Activated naive CD4-positive, alpha-beta T cell treated with anti-CD3 and anti-CD28 coated beads, Interleukin-2, amount 50 U/mL, for 72 hours (primary cell): ENCODE measurements at regions not wholly inside any gene's neighbourhood (a gene's known extent, or its start where the extent isn't known, plus 50 kb on each side); places are given as distances from the start of the nearest gene placed in this dataset.

Experiments used
- ATAC-seq, 2 donors: fragments of 150-1000 bp; cut with Tn5 transposase; 2 replicates each; pipeline ENCODE4 v1.10.0; 2021; ENCODE audit warnings: mild to moderate bottlenecking in 2 of 2, moderate library complexity in 2 of 2
- DNase-seq, 2 donors: peaks; one replicate each; pipeline ENCODE4 v3.0.0; 2021 to 2022; ENCODE audit warnings: low spot score in 2 of 2
- H3K27ac Mint-ChIP-seq, 2 donors: one replicate each; pipeline ENCODE4 v1.8.0; 2022; ENCODE audit warnings: mild to moderate bottlenecking in 2 of 2, mixed read lengths in 2 of 2
- H3K36me3 Mint-ChIP-seq, 2 donors: one replicate each; pipeline ENCODE4 v1.8.0; 2022; ENCODE audit warnings: mixed read lengths in 2 of 2
- H3K9me3 Mint-ChIP-seq, 2 donors: one replicate each; pipeline ENCODE4 v1.8.0; 2022; ENCODE audit warnings: mixed read lengths in 2 of 2

- no peaks in the 10 kb centered on the region for H3K36me3 Mint-ChIP-seq
- H3K9me3 Mint-ChIP-seq = no peaks in the 10 kb centered on the region
- DNase-seq (no peak), ATAC-seq (no peak)
- no peak overlapping the region for H3K27ac Mint-ChIP-seq
Observed at GRCh38 chr12:67419810-67420209, 150.7 kb downstream of the CAND1 start.

- Mint-ChIP-seq H3K9me3 (no peaks in the 10 kb centered on the region), H3K36me3 (no peaks in the 10 kb centered on the region), H3K27ac (no peak overlapping the region)
- no peak for DNase-seq
- no peak for ATAC-seq
Observed at GRCh38 chr12:67420506-67420905, 151.3 kb downstream of the CAND1 start.

- no peak overlapping the region for H3K27ac Mint-ChIP-seq
- DNase-seq = no peak
- H3K36me3 Mint-ChIP-seq = no peaks in the 10 kb centered on the region
- H3K9me3 Mint-ChIP-seq = peaks cover 0 to 5% of the 10 kb centered on the region in 2 donors
- ATAC-seq = no peak
Observed at GRCh38 chr12:67422081-67422480, 152.9 kb downstream of the CAND1 start.

GRCh38 chr12:67424784-67425183 is 155.6 kb downstream of the CAND1 start:
- no peak for ATAC-seq
- DNase-seq = no peak
- H3K27ac Mint-ChIP-seq = no peak overlapping the region
- H3K9me3 Mint-ChIP-seq = peaks cover 0 to 5% of the 10 kb centered on the region in 2 donors
- peaks cover 0 to 8% of the 10 kb centered on the region in 2 donors for H3K36me3 Mint-ChIP-seq

- peaks cover 0 to 5% of the 10 kb centered on the region in 2 donors for H3K9me3 Mint-ChIP-seq
- peaks cover 0 to 8% of the 10 kb centered on the region in 2 donors for H3K36me3 Mint-ChIP-seq
- no peak for ATAC-seq
- no peak overlapping the region for H3K27ac Mint-ChIP-seq
- no peak for DNase-seq
Observed at GRCh38 chr12:67425394-67425793, 156.2 kb downstream of the CAND1 start.

GRCh38 chr12:67426067-67426466 is 156.9 kb downstream of the CAND1 start:
- ATAC-seq = peak; percentile 7 to 28
- Mint-ChIP-seq H3K9me3 (peaks cover 0 to 5% of the 10 kb centered on the region in 2 donors), H3K36me3 (peaks cover 0 to 8% of the 10 kb centered on the region in 2 donors), H3K27ac (no peak overlapping the region)
- DNase-seq = no peak

- peaks cover 0 to 8% of the 10 kb centered on the region in 2 donors for H3K36me3 Mint-ChIP-seq
- ATAC-seq (no peak), DNase-seq (no peak)
- H3K27ac Mint-ChIP-seq = no peak overlapping the region
- H3K9me3 Mint-ChIP-seq = peaks cover 0 to 5% of the 10 kb centered on the region in 2 donors
Observed at GRCh38 chr12:67427336-67427735, 158.2 kb downstream of the CAND1 start.

- DNase-seq (no peak), ATAC-seq (no peak)
- Mint-ChIP-seq H3K36me3 (peaks cover 0 to 8% of the 10 kb centered on the region in 2 donors), H3K27ac (no peak overlapping the region), H3K9me3 (peaks cover 0 to 5% of the 10 kb centered on the region in 2 donors)
Observed at GRCh38 chr12:67428431-67428830, 159.3 kb downstream of the CAND1 start.

GRCh38 chr12:67430708-67431335 is 161.7 kb downstream of the CAND1 start:
- DNase-seq = no peak
- H3K9me3 Mint-ChIP-seq = peaks cover 0 to 5% of the 10 kb centered on the region in 2 donors
- peaks cover 0 to 8% of the 10 kb centered on the region in 2 donors for H3K36me3 Mint-ChIP-seq
- no peak overlapping the region for H3K27ac Mint-ChIP-seq
- ATAC-seq = no peak

- DNase-seq = no peak
- no peak for ATAC-seq
- Mint-ChIP-seq H3K36me3 (peaks cover 0 to 8% of the 10 kb centered on the region in 2 donors), H3K9me3 (peaks cover 0 to 3% of the 10 kb centered on the region in 2 donors), H3K27ac (no peak overlapping the region)
Observed at GRCh38 chr12:67431411-67432020, 162.4 kb downstream of the CAND1 start.

GRCh38 chr12:67433385-67434175 is 164.4 kb downstream of the CAND1 start:
- H3K9me3 Mint-ChIP-seq = peaks cover 0 to 6% of the 10 kb centered on the region in 2 donors
- no peak overlapping the region for H3K27ac Mint-ChIP-seq
- peaks cover 0 to under 1% of the 10 kb centered on the region in 2 donors for H3K36me3 Mint-ChIP-seq
- ATAC-seq (no peak), DNase-seq (no peak)

GRCh38 chr12:67434671-67435370 is 165.7 kb downstream of the CAND1 start:
- Mint-ChIP-seq H3K27ac (no peak overlapping the region), H3K36me3 (peaks cover 0 to 7% of the 10 kb centered on the region in 2 donors), H3K9me3 (peaks cover 0 to 6% of the 10 kb centered on the region in 2 donors)
- DNase-seq (no peak), ATAC-seq (no peak)

GRCh38 chr12:67436230-67436629 is 167.1 kb downstream of the CAND1 start:
- Mint-ChIP-seq H3K36me3 (peaks cover 0 to 7% of the 10 kb centered on the region in 2 donors), H3K27ac (no peak overlapping the region), H3K9me3 (peaks cover 0 to 6% of the 10 kb centered on the region in 2 donors)
- ATAC-seq (no peak), DNase-seq (no peak)

- Mint-ChIP-seq H3K9me3 (peaks cover 0 to 6% of the 10 kb centered on the region in 2 donors), H3K27ac (no peak overlapping the region), H3K36me3 (peaks cover 0 to 7% of the 10 kb centered on the region in 2 donors)
- ATAC-seq (no peak), DNase-seq (no peak)
Observed at GRCh38 chr12:67437011-67437410, 167.9 kb downstream of the CAND1 start.

GRCh38 chr12:67439611-67440010 is 170.5 kb downstream of the CAND1 start:
- no peak for ATAC-seq
- H3K36me3 Mint-ChIP-seq = peaks cover 0 to 8% of the 10 kb centered on the region in 2 donors
- H3K9me3 Mint-ChIP-seq = peaks cover 0 to 6% of the 10 kb centered on the region in 2 donors
- DNase-seq = no peak
- no peak overlapping the region for H3K27ac Mint-ChIP-seq

- ATAC-seq = peak; percentile 81 to 98
- DNase-seq = peak; percentile 59 to 73
- H3K27ac Mint-ChIP-seq = no peak overlapping the region
- H3K36me3 Mint-ChIP-seq = peaks cover 0 to 13% of the 10 kb centered on the region in 2 donors
- peaks cover 0 to 6% of the 10 kb centered on the region in 2 donors for H3K9me3 Mint-ChIP-seq
Observed at GRCh38 chr12:67441736-67442346, 172.7 kb downstream of the CAND1 start.
